ENCODE measurements at regions not wholly inside any gene's neighbourhood (a gene's known extent, or its start where the extent isn't known, plus 50 kb on each side); places are given as distances from the start of the nearest gene placed in this dataset.

GRCh38 chr16:17718495-17718894, 247.7 kb upstream of the XYLT1 start:
- TF ChIP-seq, protein P1, sequence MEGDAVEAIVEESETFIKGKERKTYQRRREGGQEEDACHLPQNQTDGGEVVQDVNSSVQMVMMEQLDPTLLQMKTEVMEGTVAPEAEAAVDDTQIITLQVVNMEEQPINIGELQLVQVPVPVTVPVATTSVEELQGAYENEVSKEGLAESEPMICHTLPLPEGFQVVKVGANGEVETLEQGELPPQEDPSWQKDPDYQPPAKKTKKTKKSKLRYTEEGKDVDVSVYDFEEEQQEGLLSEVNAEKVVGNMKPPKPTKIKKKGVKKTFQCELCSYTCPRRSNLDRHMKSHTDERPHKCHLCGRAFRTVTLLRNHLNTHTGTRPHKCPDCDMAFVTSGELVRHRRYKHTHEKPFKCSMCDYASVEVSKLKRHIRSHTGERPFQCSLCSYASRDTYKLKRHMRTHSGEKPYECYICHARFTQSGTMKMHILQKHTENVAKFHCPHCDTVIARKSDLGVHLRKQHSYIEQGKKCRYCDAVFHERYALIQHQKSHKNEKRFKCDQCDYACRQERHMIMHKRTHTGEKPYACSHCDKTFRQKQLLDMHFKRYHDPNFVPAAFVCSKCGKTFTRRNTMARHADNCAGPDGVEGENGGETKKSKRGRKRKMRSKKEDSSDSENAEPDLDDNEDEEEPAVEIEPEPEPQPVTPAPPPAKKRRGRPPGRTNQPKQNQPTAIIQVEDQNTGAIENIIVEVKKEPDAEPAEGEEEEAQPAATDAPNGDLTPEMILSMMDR (IDR thresholded peaks at IDR 0.05), result no peak
- TF ChIP-seq POLR2AphosphoS5 (IDR thresholded peaks at IDR 0.05) (no peak), POLR2A (IDR thresholded peaks at IDR 0.05) (no peak)

Data from breast epithelium (tissue), 3 donors.